Breast epithelium (tissue), 4 donors: ENCODE measurements at regions not wholly inside any gene's neighbourhood (a gene's known extent, or its start where the extent isn't known, plus 50 kb on each side); places are given as distances from the start of the nearest gene placed in this dataset.

Experiments
- DNase-seq, 2 donors: peaks; one replicate each; pipeline ENCODE4 v3.0.0-alpha.2; 2019; ENCODE audit warnings: low spot score in 2 of 2
- H3K27ac ChIP-seq, 2 donors: fragments of 200-600 bp; sonication (generic) in 1 of 2; one replicate each; pipeline ENCODE4 v1.5.1; 2016 to 2019; ENCODE audit warnings: mild to moderate bottlenecking in 1 of 2
- H3K27me3 ChIP-seq, 2 donors: fragments of 200-600 bp; sonication (generic) in 1 of 2; one replicate each; pipeline versions ENCODE4 v1.5.1 to v1.6.0; 2017 to 2019; ENCODE audit warnings: control low read depth in 1 of 2, mild to moderate bottlenecking in 1 of 2
- H3K36me3 ChIP-seq: fragments of 200-600 bp; one replicate; pipeline ENCODE4 v1.5.1; 2019
- H3K4me1 ChIP-seq, 2 donors: fragments of 200-600 bp; sonication (generic); one replicate each; pipeline ENCODE4 v1.5.1; 2016 to 2019; ENCODE audit warnings: control low read depth in 1 of 2
- H3K4me3 ChIP-seq, 3 donors: fragments of 200-600 bp; sonication (generic); 1 replicate in 2 of 3; 2 replicates in 1 of 3; pipeline ENCODE4 v1.5.1; 2016 to 2019; ENCODE audit warnings: mild to moderate bottlenecking in 3 of 3, moderate library complexity in 2 of 3
- H3K9me3 ChIP-seq, 2 donors: fragments of 200-600 bp; sonication (generic) in 1 of 2; one replicate each; pipeline ENCODE4 v1.5.1; 2016 to 2019; ENCODE audit warnings: control low read depth in 1 of 2
- POLR2A ChIP-seq: fragments of 450-650 bp; IDR thresholded peaks from one replicate; pipeline ENCODE4 v1.6.1; 2016; ENCODE audit warnings: antibody characterized with exemption, mild to moderate bottlenecking, moderate library complexity
- POLR2AphosphoS5 ChIP-seq, 3 donors: sonication (generic); formaldehyde crosslinking; IDR thresholded peaks; one replicate each; pipeline ENCODE4 v1.6.1; 2017; ENCODE audit warnings: antibody characterized with exemption in 3 of 3
- intact Hi-C: fragments of 100-400 bp; cut with DNase I; formaldehyde crosslinking; loops from one replicate; pipeline ENCODE4 v1.15.1; 2023; ENCODE audit warnings: low total_unique reads
- TF ChIP-seq, protein P1 (sequence below), 3 donors: fragments of 450-650 bp; IDR thresholded peaks; one replicate each; pipeline ENCODE4 v1.5.1; 2016 to 2017; ENCODE audit warnings: antibody characterized with exemption in 3 of 3, mild to moderate bottlenecking in 3 of 3, moderate library complexity in 3 of 3

DNA sequence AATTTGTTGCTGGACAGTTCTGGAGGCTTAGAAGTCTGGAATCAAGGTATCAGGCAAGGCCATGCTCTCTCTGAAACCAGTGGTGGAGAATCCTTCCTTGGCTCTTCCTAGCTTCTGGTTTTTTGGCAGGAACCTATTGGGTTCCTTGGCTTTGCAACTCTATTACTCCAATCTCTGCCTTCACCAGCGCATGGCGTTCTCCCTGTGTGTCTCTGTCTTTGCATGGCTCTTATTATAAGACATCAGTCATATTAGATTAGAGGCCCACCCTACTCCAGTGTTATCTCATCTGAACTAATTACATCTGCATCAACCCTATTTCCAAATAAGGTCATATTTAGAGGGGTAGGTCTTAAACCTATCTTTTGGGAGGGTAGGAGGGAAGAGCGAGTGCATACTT, 358.1 kb upstream of the RARB start:
- no peak overlapping the region for H3K4me3 ChIP-seq
- TF ChIP-seq POLR2A (no peak), POLR2AphosphoS5 (IDR thresholded peaks at IDR 0.05) (no peak)
- TF ChIP-seq, protein P1, sequence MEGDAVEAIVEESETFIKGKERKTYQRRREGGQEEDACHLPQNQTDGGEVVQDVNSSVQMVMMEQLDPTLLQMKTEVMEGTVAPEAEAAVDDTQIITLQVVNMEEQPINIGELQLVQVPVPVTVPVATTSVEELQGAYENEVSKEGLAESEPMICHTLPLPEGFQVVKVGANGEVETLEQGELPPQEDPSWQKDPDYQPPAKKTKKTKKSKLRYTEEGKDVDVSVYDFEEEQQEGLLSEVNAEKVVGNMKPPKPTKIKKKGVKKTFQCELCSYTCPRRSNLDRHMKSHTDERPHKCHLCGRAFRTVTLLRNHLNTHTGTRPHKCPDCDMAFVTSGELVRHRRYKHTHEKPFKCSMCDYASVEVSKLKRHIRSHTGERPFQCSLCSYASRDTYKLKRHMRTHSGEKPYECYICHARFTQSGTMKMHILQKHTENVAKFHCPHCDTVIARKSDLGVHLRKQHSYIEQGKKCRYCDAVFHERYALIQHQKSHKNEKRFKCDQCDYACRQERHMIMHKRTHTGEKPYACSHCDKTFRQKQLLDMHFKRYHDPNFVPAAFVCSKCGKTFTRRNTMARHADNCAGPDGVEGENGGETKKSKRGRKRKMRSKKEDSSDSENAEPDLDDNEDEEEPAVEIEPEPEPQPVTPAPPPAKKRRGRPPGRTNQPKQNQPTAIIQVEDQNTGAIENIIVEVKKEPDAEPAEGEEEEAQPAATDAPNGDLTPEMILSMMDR (IDR thresholded peaks at IDR 0.05), result no peak
- H3K27me3 ChIP-seq, result no peaks in the 10 kb centered on the region
- no peaks in the 10 kb centered on the region for H3K4me1 ChIP-seq
- H3K27ac ChIP-seq, result no peak overlapping the region
- DNase-seq, result no peak
- no peaks in the 10 kb centered on the region for H3K36me3 ChIP-seq
- no peaks in the 10 kb centered on the region for H3K9me3 ChIP-seq
- intact Hi-C loops, result no loop called here

DNA sequence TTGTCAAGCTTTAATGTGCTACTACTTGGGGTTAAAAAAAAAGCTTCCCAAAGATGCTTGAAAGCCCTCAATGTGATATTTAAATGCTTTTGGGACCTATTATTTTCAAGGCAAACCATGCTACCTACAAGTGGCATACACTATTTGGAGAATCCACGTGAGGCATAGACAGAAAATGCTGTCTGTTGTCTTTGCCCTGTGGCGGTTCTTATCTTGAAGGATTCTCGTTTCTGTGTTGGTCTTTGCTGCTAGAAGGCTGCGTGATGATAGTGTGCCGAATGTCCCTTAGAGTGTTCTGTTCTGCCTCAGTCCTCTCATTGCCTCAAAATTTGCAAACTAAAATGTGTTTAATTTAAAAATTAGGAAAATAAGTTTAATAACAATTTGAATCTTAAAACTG, 356.2 kb upstream of the RARB start:
- intact Hi-C loops, result no loop called here
- no peak overlapping the region for H3K4me3 ChIP-seq
- no peaks in the 10 kb centered on the region for H3K9me3 ChIP-seq
- no peak overlapping the region for H3K27ac ChIP-seq
- H3K27me3 ChIP-seq, result no peaks in the 10 kb centered on the region
- TF ChIP-seq, protein P1 (IDR thresholded peaks at IDR 0.05), result no peak
- TF ChIP-seq POLR2AphosphoS5 (IDR thresholded peaks at IDR 0.05), result no peak
- no peak for TF ChIP-seq POLR2A
- no peak for DNase-seq
- no peaks in the 10 kb centered on the region for H3K4me1 ChIP-seq
- no peaks in the 10 kb centered on the region for H3K36me3 ChIP-seq

DNA sequence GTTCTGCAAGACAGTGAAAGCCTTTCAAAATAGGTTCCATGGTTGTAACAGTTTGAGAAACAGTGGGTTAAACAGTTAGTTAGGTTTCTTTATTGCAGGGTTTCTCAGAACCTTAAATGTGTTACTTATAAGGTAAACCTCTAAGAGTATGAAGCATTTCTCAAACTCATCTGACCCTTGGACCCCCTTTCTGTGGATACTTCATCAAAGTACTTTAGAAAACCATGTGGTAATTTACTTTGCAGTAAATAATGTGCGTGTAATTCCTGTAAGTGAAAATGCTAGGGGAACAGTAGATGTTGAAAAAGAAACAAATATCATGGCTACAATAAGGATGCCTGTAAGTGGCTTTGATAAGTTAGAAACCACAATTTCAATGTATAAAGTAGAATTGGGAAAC, 354.6 kb upstream of the RARB start:
- Histone ChIP-seq H3K4me1 (no peaks in the 10 kb centered on the region), H3K36me3 (no peaks in the 10 kb centered on the region), H3K4me3 (no peak overlapping the region), H3K27ac (no peak overlapping the region), H3K27me3 (no peaks in the 10 kb centered on the region), H3K9me3 (no peaks in the 10 kb centered on the region)
- TF ChIP-seq POLR2A, result no peak
- TF ChIP-seq, protein P1 (IDR thresholded peaks at IDR 0.05), result no peak
- TF ChIP-seq POLR2AphosphoS5 (IDR thresholded peaks at IDR 0.05), result no peak
- DNase-seq, result no peak
- intact Hi-C loops, result no loop called here

DNA sequence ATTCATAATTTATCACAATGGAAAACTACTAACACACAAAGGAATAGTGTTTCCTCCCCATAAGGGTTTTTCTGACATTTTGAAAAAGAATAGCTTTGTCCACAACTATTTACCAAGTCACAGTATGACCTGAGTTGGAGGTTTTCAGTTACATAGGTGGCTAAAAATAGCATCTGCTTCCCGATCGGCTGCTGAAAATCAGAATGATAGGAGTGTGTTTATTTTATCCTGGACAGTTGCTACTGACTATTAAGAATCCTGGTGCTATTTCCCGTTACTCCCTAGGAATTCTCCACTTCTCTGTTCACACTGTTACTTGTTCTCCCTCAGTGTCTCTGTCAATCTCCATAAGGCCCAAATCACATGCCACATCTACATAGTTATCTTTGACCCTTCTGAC, 353.9 kb upstream of the RARB start:
- no peak for DNase-seq
- no peaks in the 10 kb centered on the region for H3K27me3 ChIP-seq
- no peaks in the 10 kb centered on the region for H3K9me3 ChIP-seq
- H3K36me3 ChIP-seq, result no peaks in the 10 kb centered on the region
- intact Hi-C loops, result no loop called here
- H3K4me1 ChIP-seq, result no peaks in the 10 kb centered on the region
- TF ChIP-seq, protein P1 (IDR thresholded peaks at IDR 0.05), result no peak
- no peak for TF ChIP-seq POLR2A
- no peak for TF ChIP-seq POLR2AphosphoS5 (IDR thresholded peaks at IDR 0.05)
- H3K4me3 ChIP-seq, result no peak overlapping the region
- no peak overlapping the region for H3K27ac ChIP-seq

DNA sequence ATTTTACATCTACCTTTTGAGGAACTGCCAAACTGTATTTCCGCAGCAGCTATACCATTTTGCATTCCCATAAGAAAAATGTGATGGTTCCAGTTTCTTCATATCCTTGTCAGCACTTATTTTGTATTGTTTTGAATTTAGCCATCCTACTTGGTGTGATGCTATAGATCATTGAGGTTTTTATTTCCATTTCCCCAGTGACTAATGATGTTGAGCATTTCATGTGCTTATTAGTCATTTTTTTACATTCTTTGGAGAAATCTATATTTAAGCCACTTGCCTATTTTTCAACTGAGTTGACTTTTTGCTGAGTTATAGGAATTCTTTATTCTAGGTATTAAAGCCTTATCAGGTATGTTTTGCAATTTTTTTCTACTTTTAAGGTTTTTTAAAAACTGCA, 347.6 kb upstream of the RARB start:
- DNase-seq, result no peak
- Histone ChIP-seq H3K27ac (no peak overlapping the region), H3K9me3 (no peaks in the 10 kb centered on the region), H3K27me3 (no peaks in the 10 kb centered on the region), H3K36me3 (no peaks in the 10 kb centered on the region), H3K4me3 (no peak overlapping the region), H3K4me1 (no peaks in the 10 kb centered on the region)
- intact Hi-C loops, result no loop called here
- TF ChIP-seq POLR2AphosphoS5 (IDR thresholded peaks at IDR 0.05), result no peak
- no peak for TF ChIP-seq POLR2A
- TF ChIP-seq, protein P1 (IDR thresholded peaks at IDR 0.05), result no peak
